HuH-7.5 (cell line): ENCODE measurements at regions not wholly inside any gene's neighbourhood (a gene's known extent, or its start where the extent isn't known, plus 50 kb on each side); places are given as distances from the start of the nearest gene placed in this dataset.
"Not testable (repeated sequence)": the region's sequence is repeated elsewhere in the genome, so short reads cannot be mapped to it uniquely, and the experiment has no call there.

Source experiments
- DNase-seq: peaks from one replicate; pipeline ENCODE4 v3.0.0; 2011; ENCODE audit warnings: low spot score

- DNase-seq = no peak
These were observed 538.6 kb upstream of the POT1 start for GRCh38 chr7:125467996-125468854.

- DNase-seq = no peak
These were observed 535.9 kb upstream of the POT1 start for GRCh38 chr7:125465527-125465926.

GRCh38 chr7:125462615-125463014, 533.0 kb upstream of the POT1 start:
- no peak for DNase-seq

GRCh38 chr7:125459038-125459437, 529.4 kb upstream of the POT1 start:
- no peak for DNase-seq

GRCh38 chr7:125450749-125451148, 521.1 kb upstream of the POT1 start:
- DNase-seq = no peak

- no peak for DNase-seq
These were observed 516.2 kb upstream of the POT1 start for GRCh38 chr7:125445836-125446235.

- DNase-seq = no peak
These were observed 515.2 kb upstream of the POT1 start for GRCh38 chr7:125444864-125445263.

GRCh38 chr7:125436220-125436619, 506.6 kb upstream of the POT1 start:
- DNase-seq = no peak

- no peak for DNase-seq
These were observed 501.7 kb upstream of the POT1 start for GRCh38 chr7:125431349-125431748.

GRCh38 chr7:125430013-125430412, 500.4 kb upstream of the POT1 start:
- DNase-seq = no peak

GRCh38 chr7:125427676-125428075, 498.1 kb upstream of the POT1 start:
- DNase-seq = no peak

GRCh38 chr7:125425506-125425905, 495.9 kb upstream of the POT1 start:
- no peak for DNase-seq

- DNase-seq = no peak
These were observed 495.1 kb upstream of the POT1 start for GRCh38 chr7:125424721-125425120.

- no peak for DNase-seq
These were observed 494.0 kb upstream of the POT1 start for GRCh38 chr7:125423458-125424155.

- not testable (repeated sequence) for DNase-seq
These were observed 491.8 kb upstream of the POT1 start for GRCh38 chr7:125421407-125421806.

- DNase-seq = no peak
These were observed 483.5 kb upstream of the POT1 start for GRCh38 chr7:125412890-125413665.

- no peak for DNase-seq
These were observed 480.3 kb upstream of the POT1 start for GRCh38 chr7:125409921-125410320.

GRCh38 chr7:125406111-125406510, 476.5 kb upstream of the POT1 start:
- no peak for DNase-seq

GRCh38 chr7:125399408-125399807, 469.8 kb upstream of the POT1 start:
- DNase-seq = no peak

- DNase-seq = no peak
These were observed 467.0 kb upstream of the POT1 start for GRCh38 chr7:125396466-125397151.

- DNase-seq = no peak
These were observed 462.3 kb upstream of the POT1 start for GRCh38 chr7:125391921-125392320.

- no peak for DNase-seq
These were observed 461.4 kb upstream of the POT1 start for GRCh38 chr7:125390981-125391380.
